ENCODE measurements at regions not wholly inside any gene's neighbourhood (a gene's known extent, or its start where the extent isn't known, plus 50 kb on each side); places are given as distances from the start of the nearest gene placed in this dataset.

- TF ChIP-seq EZH2 (IDR thresholded peaks at IDR 0.05; ENCODE audit: insufficient read depth, poor library complexity, severe bottlenecking) (no peak), EZH2phosphoT487 (IDR thresholded peaks at IDR 0.05; ENCODE audit: insufficient read depth, low read depth) (no peak)
Measured at GRCh38 chr2:58916063-58916462, 674.9 kb upstream of the FANCL start.

Measured in GM23248 (cell line).